CD14-positive monocyte (primary cell): ENCODE measurements at regions not wholly inside any gene's neighbourhood (a gene's known extent, or its start where the extent isn't known, plus 50 kb on each side); places are given as distances from the start of the nearest gene placed in this dataset.

Source experiments
- DNase-seq, 3 donors: peaks; one replicate each; pipeline ENCODE4 v3.0.0-alpha.2; 2011 to 2022
- H2AFZ ChIP-seq: 2 replicates; pipeline ENCODE4 v1.6.0; 2012; ENCODE audit warnings: mild to moderate bottlenecking, low read depth, low read length, inconsistent platforms; ENCODE audit not compliant: insufficient read depth, poor library complexity, severe bottlenecking
- H3K27ac ChIP-seq, 2 donors: 1 replicate in 1 of 2; 2 replicates in 1 of 2; pipeline ENCODE4 v1.5.1; 2012 to 2013; ENCODE audit warnings: low read length in 2 of 2, control low read depth in 1 of 2, inconsistent platforms in 1 of 2, low read depth in 1 of 2, mild to moderate bottlenecking in 1 of 2
- H3K27me3 ChIP-seq, 2 donors: one replicate each; pipeline versions ENCODE4 v1.6.0 to v1.6.1; 2011 to 2013; ENCODE audit warnings: low read length in 2 of 2; ENCODE audit not compliant: control insufficient read depth in 2 of 2, insufficient read depth in 2 of 2
- H3K36me3 ChIP-seq, 2 donors: replicated peaks in 1 of 2; 1 replicate in 1 of 2; 2 replicates in 1 of 2; pipeline versions ENCODE4 v1.5.1 to v1.6.1; 2012 to 2013; ENCODE audit warnings: low read length in 2 of 2, control low read depth in 1 of 2, inconsistent platforms in 1 of 2, mild to moderate bottlenecking in 1 of 2; ENCODE audit not compliant: insufficient read depth in 2 of 2, control insufficient read depth in 1 of 2
- H3K4me1 ChIP-seq, 2 donors: 1 replicate in 1 of 2; 2 replicates in 1 of 2; pipeline versions ENCODE4 v1.5.1 to v1.6.1; 2012 to 2013; ENCODE audit warnings: low read length in 2 of 2, control low read depth in 1 of 2, inconsistent platforms in 1 of 2, mild to moderate bottlenecking in 1 of 2, moderate library complexity in 1 of 2; ENCODE audit not compliant: insufficient read depth in 2 of 2, control insufficient read depth in 1 of 2
- H3K4me2 ChIP-seq: replicated peaks from 2 replicates; pipeline ENCODE3; 2012; ENCODE audit warnings: low read length, moderate library complexity, mild to moderate bottlenecking; ENCODE audit not compliant: poor library complexity, severe bottlenecking; ENCODE audit errors: extremely low read depth
- H3K4me3 ChIP-seq, 3 experiments: fragments of 200-600 bp in 1 of 3; sonication (generic) in 1 of 3; replicated peaks in 1 of 3; 1 replicate in 2 of 3; 2 replicates in 1 of 3; pipeline ENCODE4 v1.5.1; 2011 to 2013; ENCODE audit warnings: low read length in 3 of 3, mild to moderate bottlenecking in 3 of 3, control low read depth in 2 of 3, low read depth in 2 of 3, inconsistent platforms in 1 of 3, moderate library complexity in 1 of 3
- H3K79me2 ChIP-seq: 2 replicates; pipeline ENCODE4 v1.6.0; 2012; ENCODE audit warnings: mild to moderate bottlenecking, control low read depth, inconsistent platforms, low read length, moderate library complexity; ENCODE audit not compliant: insufficient read depth
- H3K9ac ChIP-seq: 2 replicates; pipeline ENCODE4 v1.6.0; 2017; ENCODE audit warnings: low read length, mild to moderate bottlenecking; ENCODE audit not compliant: insufficient read depth, poor library complexity, severe bottlenecking
- H3K9me3 ChIP-seq, 2 donors: replicated peaks in 1 of 2; 1 replicate in 1 of 2; 2 replicates in 1 of 2; pipeline versions ENCODE4 v1.5.1 to v1.6.1; 2012 to 2013; ENCODE audit warnings: low read length in 2 of 2, control low read depth in 1 of 2; ENCODE audit not compliant: control insufficient read depth in 1 of 2, insufficient read depth in 1 of 2
- H4K20me1 ChIP-seq: 2 replicates; pipeline ENCODE4 v1.6.0; 2012; ENCODE audit warnings: mild to moderate bottlenecking, low read length, control low read depth, moderate library complexity; ENCODE audit not compliant: insufficient read depth
- H3K27ac Mint-ChIP-seq, 7 donors: one replicate each; pipeline ENCODE4 v1.8.0; 2020; ENCODE audit warnings: mild to moderate bottlenecking in 7 of 7, mixed read lengths in 7 of 7, moderate library complexity in 6 of 7, inconsistent platforms in 2 of 7
- H3K27me3 Mint-ChIP-seq, 3 donors: one replicate each; pipeline ENCODE4 v1.8.0; 2021 to 2022; ENCODE audit warnings: low read depth in 3 of 3, mild to moderate bottlenecking in 3 of 3, mixed read lengths in 3 of 3, moderate library complexity in 3 of 3, inconsistent platforms in 1 of 3
- H3K36me3 Mint-ChIP-seq, 2 donors: one replicate each; pipeline ENCODE4 v1.8.0; 2020; ENCODE audit warnings: mixed read lengths in 2 of 2, inconsistent platforms in 1 of 2, mild to moderate bottlenecking in 1 of 2
- H3K4me1 Mint-ChIP-seq: one replicate; pipeline ENCODE4 v1.8.0; 2020; ENCODE audit warnings: mild to moderate bottlenecking, mixed read lengths
- H3K4me3 Mint-ChIP-seq, 2 donors: one replicate each; pipeline ENCODE4 v1.8.0; 2020; ENCODE audit warnings: mild to moderate bottlenecking in 2 of 2, mixed read lengths in 2 of 2, moderate library complexity in 1 of 2
- H3K9me3 Mint-ChIP-seq, 7 donors: one replicate each; pipeline ENCODE4 v1.8.0; 2020 to 2022; ENCODE audit warnings: mixed read lengths in 7 of 7, mild to moderate bottlenecking in 6 of 7, moderate library complexity in 6 of 7, inconsistent platforms in 2 of 7
- WGBS: methylation state at CpG from one replicate; pipeline ENCODE4 v1.1.5; 2013; ENCODE audit warnings: missing lambda C conversion rate; ENCODE audit not compliant: insufficient coverage; 5-methylcytosine and 5-hydroxymethylcytosine counted together
- intact Hi-C, 2 donors: fragments of 100-400 bp; cut with micrococcal nuclease; formaldehyde crosslinking; loops; one replicate each; pipeline versions ENCODE4 v1.15.0 to v1.15.1; 2023
- TF ChIP-seq, protein P1 (sequence below): fragments of 200-600 bp; IDR thresholded peaks from one replicate; pipeline ENCODE4 v1.8.0; 2022; ENCODE audit warnings: antibody characterized with exemption, mild to moderate bottlenecking

DNA sequence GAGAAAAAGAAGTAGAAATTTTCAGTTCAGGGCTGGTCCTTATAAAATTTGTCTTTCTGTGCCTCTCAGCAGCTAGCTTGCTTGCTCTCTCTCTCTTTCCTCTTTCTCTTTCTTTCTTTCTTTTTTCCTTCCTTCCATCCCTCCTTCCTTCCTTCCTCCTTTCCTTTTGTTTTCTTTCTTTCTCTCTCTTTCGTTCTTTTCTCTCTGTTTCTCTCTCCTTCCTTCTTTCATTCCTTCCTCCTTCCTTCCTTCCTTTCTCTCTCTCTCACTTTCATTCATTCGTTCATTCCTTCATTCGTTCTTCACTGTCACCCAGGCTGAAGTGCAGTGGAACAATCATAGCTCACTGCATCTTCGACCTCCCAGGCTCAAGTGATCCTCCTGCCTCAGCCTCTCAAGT, 69.3 kb upstream of the CPOX start:
- Mint-ChIP-seq H3K27ac (peak overlapping the region in 1 of 7 donors; percentile 65), H3K4me3 (no peak overlapping the region), H3K36me3 (no peaks in the 10 kb centered on the region), H3K9me3 (peaks cover 0 to 2% (median 1%) of the 10 kb centered on the region in 7 donors), H3K27me3 (peaks cover under 1 to 2% (median 2%) of the 10 kb centered on the region in 3 donors), H3K4me1 (peaks cover under 1% of the 10 kb centered on the region)
- DNase-seq, result no peak
- H3K27me3 ChIP-seq, result no peaks in the 10 kb centered on the region
- no peaks in the 10 kb centered on the region for H3K79me2 ChIP-seq
- H2AFZ ChIP-seq, result no peak overlapping the region
- no peak overlapping the region for H3K9ac ChIP-seq
- 90% methylated on average over 3 of the region's 4 CpGs for WGBS
- no peaks in the 10 kb centered on the region for H3K4me1 ChIP-seq
- H3K36me3 ChIP-seq, result no peaks in the 10 kb centered on the region
- no peaks in the 10 kb centered on the region for H4K20me1 ChIP-seq
- TF ChIP-seq, protein P1, sequence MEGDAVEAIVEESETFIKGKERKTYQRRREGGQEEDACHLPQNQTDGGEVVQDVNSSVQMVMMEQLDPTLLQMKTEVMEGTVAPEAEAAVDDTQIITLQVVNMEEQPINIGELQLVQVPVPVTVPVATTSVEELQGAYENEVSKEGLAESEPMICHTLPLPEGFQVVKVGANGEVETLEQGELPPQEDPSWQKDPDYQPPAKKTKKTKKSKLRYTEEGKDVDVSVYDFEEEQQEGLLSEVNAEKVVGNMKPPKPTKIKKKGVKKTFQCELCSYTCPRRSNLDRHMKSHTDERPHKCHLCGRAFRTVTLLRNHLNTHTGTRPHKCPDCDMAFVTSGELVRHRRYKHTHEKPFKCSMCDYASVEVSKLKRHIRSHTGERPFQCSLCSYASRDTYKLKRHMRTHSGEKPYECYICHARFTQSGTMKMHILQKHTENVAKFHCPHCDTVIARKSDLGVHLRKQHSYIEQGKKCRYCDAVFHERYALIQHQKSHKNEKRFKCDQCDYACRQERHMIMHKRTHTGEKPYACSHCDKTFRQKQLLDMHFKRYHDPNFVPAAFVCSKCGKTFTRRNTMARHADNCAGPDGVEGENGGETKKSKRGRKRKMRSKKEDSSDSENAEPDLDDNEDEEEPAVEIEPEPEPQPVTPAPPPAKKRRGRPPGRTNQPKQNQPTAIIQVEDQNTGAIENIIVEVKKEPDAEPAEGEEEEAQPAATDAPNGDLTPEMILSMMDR, result no peak
- intact Hi-C loops, result no loop called here
- no peak overlapping the region for H3K27ac ChIP-seq
- no peak overlapping the region for H3K4me3 ChIP-seq
- no peak overlapping the region for H3K4me2 ChIP-seq
- H3K9me3 ChIP-seq, result no peaks in the 10 kb centered on the region

DNA sequence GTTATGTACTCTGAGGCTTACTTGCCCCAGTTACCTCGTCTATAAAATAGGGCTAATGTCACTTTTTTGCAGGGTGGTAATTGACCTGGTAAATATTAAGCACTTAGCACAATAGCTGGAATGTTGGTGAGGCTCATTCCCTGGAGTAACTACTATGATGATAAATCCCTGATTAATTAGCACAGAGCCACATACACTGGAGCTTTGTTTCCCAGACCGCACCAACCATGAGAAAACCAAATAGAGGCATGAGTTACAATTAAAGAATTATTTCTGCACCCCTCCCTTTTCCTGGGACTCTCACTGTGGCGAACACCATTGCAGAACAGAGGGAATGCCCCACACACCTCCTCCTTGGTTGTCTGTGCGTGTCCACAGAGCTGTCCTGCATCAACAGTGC, 76.6 kb upstream of the CPOX start:
- peaks cover 0 to 1% (median 0%) of the 10 kb centered on the region in 3 donors for H3K27me3 Mint-ChIP-seq
- no peaks in the 10 kb centered on the region for H4K20me1 ChIP-seq
- H3K36me3 ChIP-seq, result no peaks in the 10 kb centered on the region
- intact Hi-C loops, result no loop called here
- H3K4me3 Mint-ChIP-seq, result no peak overlapping the region
- no peak overlapping the region for H2AFZ ChIP-seq
- no peaks in the 10 kb centered on the region for H3K4me1 ChIP-seq
- no peaks in the 10 kb centered on the region for H3K9me3 ChIP-seq
- peak overlapping the region in 1 of 7 donors; percentile 10 for H3K27ac Mint-ChIP-seq
- H3K36me3 Mint-ChIP-seq, result no peaks in the 10 kb centered on the region
- no peaks in the 10 kb centered on the region for H3K79me2 ChIP-seq
- H3K4me3 ChIP-seq, result no peak overlapping the region
- DNase-seq, result no peak
- no peak overlapping the region for H3K27ac ChIP-seq
- WGBS, result 88% methylated on average over 2 of the region's 4 CpGs
- H3K9ac ChIP-seq, result no peak overlapping the region
- H3K4me2 ChIP-seq, result no peak overlapping the region
- H3K27me3 ChIP-seq, result no peaks in the 10 kb centered on the region
- TF ChIP-seq, protein P1, result no peak
- H3K4me1 Mint-ChIP-seq, result no peaks in the 10 kb centered on the region
- peaks cover 0 to 1% (median 0%) of the 10 kb centered on the region in 7 donors for H3K9me3 Mint-ChIP-seq
